Activated CD4-positive, alpha-beta T cell treated with anti-CD3 and anti-CD28 coated beads, Interleukin-2, amount 50 U/mL, for 16 hours (primary cell): ENCODE measurements at regions not wholly inside any gene's neighbourhood (a gene's known extent, or its start where the extent isn't known, plus 50 kb on each side); places are given as distances from the start of the nearest gene placed in this dataset.
"Not testable (repeated sequence)": the region's sequence is repeated elsewhere in the genome, so short reads cannot be mapped to it uniquely, and the experiment has no call there.

Experiments used
- DNase-seq: peaks from one replicate; pipeline ENCODE4 v3.0.0-alpha.2; 2020

DNA sequence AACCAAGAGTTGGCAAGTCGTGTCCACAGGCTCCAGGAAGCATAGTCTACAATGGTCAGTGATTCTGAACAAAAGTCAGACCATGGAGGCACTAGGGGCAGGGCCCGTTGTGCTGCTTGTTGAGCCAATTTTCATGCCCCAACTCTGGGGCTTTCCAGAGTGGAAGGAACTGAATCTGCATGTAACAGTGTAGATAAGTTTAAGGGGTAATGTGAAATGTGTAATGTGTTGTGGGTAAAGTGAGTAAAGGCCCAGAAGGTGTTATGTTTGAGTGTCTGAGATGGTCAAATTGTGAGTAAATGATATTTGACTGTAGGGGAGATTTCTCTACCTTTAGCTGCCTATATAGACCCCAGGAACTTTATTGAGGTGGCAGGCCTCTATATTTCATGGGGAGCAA is 1336.5 kb upstream of the SLC39A10 start:
- no peak for DNase-seq

DNA sequence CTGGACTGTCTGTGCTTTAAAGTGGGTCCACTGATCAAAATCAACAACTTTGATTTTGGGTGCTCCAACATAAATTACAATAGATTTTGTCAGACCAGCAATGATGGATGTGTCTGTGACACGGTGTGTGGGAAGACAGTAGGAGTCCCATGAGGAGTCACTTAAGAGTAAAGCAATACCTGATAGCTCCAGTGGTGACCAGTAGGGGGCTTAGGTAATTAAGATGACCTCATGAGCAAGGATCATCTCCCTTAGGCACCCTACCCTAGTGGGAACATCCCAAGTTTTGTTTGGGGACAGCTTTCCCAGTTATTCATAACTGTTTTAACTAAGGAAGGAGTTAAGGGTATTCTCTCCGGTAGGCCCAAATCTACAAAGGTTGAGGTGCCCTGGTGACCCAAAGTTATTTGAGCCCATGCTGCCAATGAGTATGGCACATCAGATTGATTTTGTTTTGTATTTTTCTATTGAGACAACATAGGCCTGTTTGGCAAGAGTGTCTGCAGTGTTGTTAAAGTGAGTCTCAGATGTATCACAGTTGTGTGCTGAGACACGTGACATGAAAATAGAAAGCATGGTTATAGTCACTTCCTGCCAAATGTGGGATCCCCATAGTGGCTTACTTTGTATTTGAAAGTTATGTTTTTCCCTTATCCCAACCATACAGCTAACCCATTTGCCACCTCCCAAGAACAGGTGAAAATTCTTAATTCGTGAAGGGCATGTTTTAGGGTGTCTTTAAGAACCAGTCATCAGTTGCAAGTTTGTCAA is 1337.6 kb upstream of the SLC39A10 start:
- DNase-seq, result no peak

DNA sequence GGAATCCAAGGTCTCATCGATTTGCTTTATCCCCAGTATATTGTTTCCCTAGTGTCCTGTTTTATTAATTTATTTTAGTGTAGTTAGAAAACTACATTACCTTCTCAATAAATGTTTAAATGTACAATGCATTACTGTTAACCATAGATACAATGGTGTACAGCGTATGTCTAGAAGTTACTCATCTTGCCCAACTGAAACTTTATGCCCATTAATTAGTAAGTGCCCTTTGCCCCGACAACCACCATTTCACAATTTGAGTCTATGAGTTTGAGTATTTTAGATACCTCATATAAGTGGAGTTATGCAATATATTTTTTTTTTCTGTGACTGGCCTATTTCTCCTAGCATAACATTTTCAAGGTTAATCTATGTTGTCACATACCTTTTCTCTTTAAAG is 1343.0 kb upstream of the SLC39A10 start:
- no peak for DNase-seq

GRCh38 chr2:194304191-194304590 is 1352.8 kb upstream of the SLC39A10 start:
- DNase-seq, result no peak

- no peak for DNase-seq
Observed at GRCh38 chr2:194301946-194302345, 1355.1 kb upstream of the SLC39A10 start.

DNA sequence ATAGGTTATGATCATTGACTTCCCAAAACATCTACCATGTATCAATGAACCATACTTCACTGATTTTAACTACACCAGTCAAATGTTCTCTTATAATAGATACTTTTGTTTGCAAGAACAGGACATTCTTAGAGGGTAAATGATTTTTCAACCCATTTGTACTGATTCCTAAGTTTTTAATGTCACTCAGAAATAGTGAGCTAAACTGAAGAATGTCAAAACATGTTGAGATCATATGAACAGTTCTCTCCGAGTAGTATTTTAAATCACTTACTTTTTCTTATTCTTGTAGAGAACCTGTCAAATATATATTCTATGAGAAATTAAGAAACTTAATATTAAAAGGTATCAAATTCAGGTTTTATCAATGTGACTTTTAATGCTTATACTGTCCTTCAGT is 1362.9 kb upstream of the SLC39A10 start:
- no peak for DNase-seq

- DNase-seq, result no peak
Observed at GRCh38 chr2:194291104-194291503, 1365.9 kb upstream of the SLC39A10 start.

DNA sequence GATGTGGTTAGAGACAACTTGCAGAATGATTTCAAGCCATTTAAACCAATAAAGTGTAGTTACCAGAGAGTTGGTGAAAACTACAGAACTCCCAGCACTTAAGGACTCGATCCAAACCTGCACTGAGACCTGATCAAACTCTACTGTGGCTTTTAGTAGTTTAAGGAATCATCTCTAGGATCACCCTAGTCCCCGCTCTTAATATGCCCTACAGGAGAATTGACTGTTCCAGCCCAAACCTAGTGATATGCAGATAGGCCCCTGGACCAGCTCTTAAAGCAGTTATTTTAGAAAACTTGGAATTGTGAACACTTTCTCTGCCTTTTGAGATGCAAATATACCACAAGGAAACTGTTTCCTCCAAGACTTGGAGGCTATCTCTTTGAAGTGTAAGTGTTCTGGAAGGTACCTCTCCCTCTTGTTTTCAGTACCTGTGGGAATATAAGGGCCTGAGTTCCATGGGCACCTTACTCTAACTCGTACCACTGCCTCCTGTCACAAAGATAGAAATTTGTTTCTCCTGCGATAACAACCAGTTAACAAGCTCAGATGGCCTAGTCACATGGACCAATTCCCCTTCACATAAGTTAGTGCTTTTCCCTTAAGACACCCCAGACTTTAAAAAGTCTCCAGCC is 1367.2 kb upstream of the SLC39A10 start:
- no peak for DNase-seq

GRCh38 chr2:194276667-194277066 is 1380.4 kb upstream of the SLC39A10 start:
- DNase-seq, result not testable (repeated sequence)

- DNase-seq, result no peak
Observed at GRCh38 chr2:194271293-194271961, 1385.6 kb upstream of the SLC39A10 start.

GRCh38 chr2:194270648-194271047 is 1386.4 kb upstream of the SLC39A10 start:
- no peak for DNase-seq

DNA sequence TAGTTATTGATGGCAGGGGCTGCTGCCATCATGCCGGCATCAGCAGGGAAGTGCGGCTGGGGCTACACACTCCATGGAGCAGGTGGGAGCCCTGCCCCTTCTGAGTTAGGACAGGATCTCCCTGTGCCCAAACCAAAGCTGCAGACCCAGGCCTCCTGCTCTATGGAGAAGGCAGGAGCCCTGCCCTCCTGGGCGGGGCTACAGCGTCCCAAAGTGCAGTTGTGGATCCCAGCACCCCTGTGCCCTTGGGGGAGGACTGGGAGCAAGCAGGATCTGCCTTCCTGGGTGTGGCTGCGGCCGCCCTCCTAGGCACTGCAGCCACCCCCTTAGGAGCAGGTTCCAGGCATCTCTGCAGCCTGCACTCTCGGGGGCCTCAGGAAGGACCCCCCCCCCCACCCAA is 1392.4 kb upstream of the SLC39A10 start:
- no peak for DNase-seq

GRCh38 chr2:194260185-194260584 is 1396.8 kb upstream of the SLC39A10 start:
- DNase-seq, result no peak

- no peak for DNase-seq
Observed at GRCh38 chr2:194257095-194257494, 1399.9 kb upstream of the SLC39A10 start.

- no peak for DNase-seq
Observed at GRCh38 chr2:194253528-194254259, 1403.3 kb upstream of the SLC39A10 start.

GRCh38 chr2:194252127-194252526 is 1404.9 kb upstream of the SLC39A10 start:
- no peak for DNase-seq

DNA sequence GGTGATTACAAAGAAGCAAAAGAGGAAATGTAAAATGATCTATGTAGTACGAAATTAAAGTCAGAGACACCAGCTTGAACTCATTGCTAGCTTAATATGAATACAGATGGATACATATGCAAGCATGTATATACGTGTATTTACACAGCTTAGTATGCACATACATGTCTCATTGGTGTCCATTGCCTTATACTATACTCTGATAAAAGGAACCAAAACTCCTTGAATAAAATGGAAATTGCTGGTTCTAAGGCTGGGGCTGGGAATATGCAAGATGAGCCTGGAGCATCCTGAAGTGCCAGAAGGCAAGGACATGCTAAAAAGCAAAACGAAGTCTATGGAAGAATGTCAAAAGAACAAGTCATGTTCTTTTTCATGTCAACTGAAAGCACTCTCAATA is 1424.4 kb upstream of the SLC39A10 start:
- no peak for DNase-seq

- no peak for DNase-seq
Observed at GRCh38 chr2:194223218-194223617, 1433.8 kb upstream of the SLC39A10 start.

DNA sequence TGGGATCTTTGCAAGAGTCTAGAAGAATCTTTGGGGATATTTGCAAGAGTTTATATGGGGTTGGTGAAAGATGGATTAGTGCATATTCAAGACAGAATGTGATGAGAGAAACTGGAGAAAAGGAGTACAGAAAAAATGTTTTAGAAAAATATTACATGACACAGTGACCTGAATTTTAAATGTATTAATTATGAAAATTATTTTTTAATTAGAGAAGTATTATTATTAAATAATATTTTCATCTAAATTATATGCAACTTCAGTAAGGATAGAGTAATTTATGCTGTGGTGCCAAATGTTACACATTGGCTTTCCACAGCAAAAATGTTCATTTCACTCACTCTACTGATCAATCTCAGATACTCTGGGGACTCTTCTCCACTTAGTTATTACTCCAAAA is 1442.8 kb upstream of the SLC39A10 start:
- DNase-seq, result no peak

DNA sequence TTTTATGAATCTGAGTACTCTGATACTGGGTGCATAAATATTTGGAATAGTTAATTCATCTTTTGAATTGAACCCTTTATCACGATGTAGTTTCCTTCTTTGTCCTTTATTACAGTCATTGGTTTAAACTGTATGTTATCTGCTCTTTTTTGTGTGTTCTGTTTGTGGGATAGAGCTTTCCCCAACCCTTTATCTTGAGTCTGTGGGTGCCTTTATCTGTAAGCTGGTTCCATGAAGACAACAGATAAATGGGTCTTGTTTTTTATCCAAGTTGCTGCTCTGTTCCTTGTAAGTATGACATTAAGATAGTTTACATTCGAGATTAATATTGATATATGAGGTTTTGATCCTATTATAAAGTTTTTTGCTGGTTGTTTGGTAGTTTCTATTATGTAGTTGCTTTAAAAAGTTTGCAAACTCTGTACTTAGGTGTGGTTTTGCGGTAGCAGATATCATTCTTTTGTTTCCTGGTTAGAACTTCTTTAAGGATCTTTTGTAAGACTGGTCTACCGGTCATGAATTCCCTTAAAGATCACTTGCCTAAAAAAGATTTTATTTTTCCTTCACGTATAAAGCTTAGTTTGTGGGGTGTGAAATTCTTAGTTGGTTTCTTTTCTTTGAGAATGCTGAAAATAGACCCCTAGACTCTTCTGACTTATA is 1451.3 kb upstream of the SLC39A10 start:
- DNase-seq, result no peak

- no peak for DNase-seq
Observed at GRCh38 chr2:194203898-194204297, 1453.1 kb upstream of the SLC39A10 start.

DNA sequence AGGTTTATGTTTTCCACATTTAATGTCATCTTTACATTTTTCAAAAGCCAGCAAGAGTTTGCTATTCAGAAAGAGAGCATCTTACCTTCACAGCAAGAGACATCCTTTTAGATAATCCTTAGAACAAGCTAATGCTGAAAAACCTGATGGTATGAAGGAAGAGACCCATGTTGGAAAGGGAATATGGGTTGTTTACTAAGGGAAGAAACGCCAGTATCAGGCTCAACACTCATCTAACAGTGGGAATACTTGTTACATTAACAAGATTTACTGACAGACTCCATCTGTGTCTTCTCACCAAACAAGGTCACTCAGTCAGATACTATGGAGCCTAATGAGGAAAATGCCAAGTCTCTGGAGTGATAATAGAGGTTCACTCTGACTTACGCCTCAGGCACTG is 1474.1 kb upstream of the SLC39A10 start:
- DNase-seq, result no peak

GRCh38 chr2:194176134-194176533 is 1480.9 kb upstream of the SLC39A10 start:
- DNase-seq, result no peak
